Activated T-helper 1 cell treated with anti-CD3 and anti-CD28 coated beads, Interleukin-12 subunit alpha, Interleukin-12 subunit beta, Interleukin-2, Interleukin-4 antibody, amounts not matched to agents 30 ng/mL and 10 ng/mL and 1 ng/mL, durations not matched to agents 14 hours and 24 hours and 36 hours (primary cell): ENCODE measurements at regions not wholly inside any gene's neighbourhood (a gene's known extent, or its start where the extent isn't known, plus 50 kb on each side); places are given as distances from the start of the nearest gene placed in this dataset.

Experiments
- DNase-seq: peaks from one replicate; pipeline ENCODE4 v3.0.0; 2021; ENCODE audit warnings: low spot score
- H3K27ac Mint-ChIP-seq: one replicate; pipeline ENCODE4 v1.8.0; 2021; ENCODE audit warnings: mild to moderate bottlenecking, mixed read lengths
- H3K27me3 Mint-ChIP-seq: one replicate; pipeline ENCODE4 v1.8.0; 2022; ENCODE audit warnings: mild to moderate bottlenecking, moderate library complexity, mixed read lengths; ENCODE audit not compliant: insufficient read depth
- H3K36me3 Mint-ChIP-seq: one replicate; pipeline ENCODE4 v1.8.0; 2021; ENCODE audit warnings: low read depth, mixed read lengths
- H3K4me1 Mint-ChIP-seq: one replicate; pipeline ENCODE4 v1.8.0; 2021; ENCODE audit warnings: low read depth, mixed read lengths
- H3K4me3 Mint-ChIP-seq: one replicate; pipeline ENCODE4 v1.8.0; 2021; ENCODE audit warnings: mild to moderate bottlenecking, moderate library complexity, mixed read lengths
- H3K9me3 Mint-ChIP-seq: one replicate; pipeline ENCODE4 v1.8.0; 2021; ENCODE audit warnings: mixed read lengths
- intact Hi-C: fragments of 100-400 bp; cut with micrococcal nuclease; formaldehyde crosslinking; loops from one replicate; pipeline ENCODE4 v1.15.1; 2024

DNA sequence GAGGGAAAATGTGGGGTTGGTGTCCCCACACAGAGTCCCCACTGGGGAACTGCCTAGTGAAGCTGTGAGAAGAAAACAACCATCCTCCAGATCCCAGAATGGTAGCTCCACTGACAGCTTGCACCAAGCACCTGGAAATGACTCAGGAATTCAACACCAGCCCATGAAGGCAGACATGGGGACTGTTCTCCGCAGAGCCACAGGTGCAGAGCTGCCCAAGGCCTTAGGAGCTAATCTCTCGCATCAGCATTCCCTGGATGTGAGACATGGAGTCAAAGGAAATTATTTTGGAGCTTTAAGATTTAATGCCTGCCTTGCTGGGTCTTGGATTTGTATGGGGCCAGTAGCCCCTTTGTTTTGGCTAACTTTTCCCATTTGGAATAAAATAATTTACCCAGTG, 367.9 kb downstream of the FAM133A start:
- intact Hi-C loops = no loop called here
- DNase-seq = no peak
- Mint-ChIP-seq H3K27me3 (no peaks in the 10 kb centered on the region), H3K9me3 (no peaks in the 10 kb centered on the region), H3K36me3 (no peaks in the 10 kb centered on the region), H3K27ac (no peak overlapping the region), H3K4me1 (no peaks in the 10 kb centered on the region), H3K4me3 (no peak overlapping the region)

DNA sequence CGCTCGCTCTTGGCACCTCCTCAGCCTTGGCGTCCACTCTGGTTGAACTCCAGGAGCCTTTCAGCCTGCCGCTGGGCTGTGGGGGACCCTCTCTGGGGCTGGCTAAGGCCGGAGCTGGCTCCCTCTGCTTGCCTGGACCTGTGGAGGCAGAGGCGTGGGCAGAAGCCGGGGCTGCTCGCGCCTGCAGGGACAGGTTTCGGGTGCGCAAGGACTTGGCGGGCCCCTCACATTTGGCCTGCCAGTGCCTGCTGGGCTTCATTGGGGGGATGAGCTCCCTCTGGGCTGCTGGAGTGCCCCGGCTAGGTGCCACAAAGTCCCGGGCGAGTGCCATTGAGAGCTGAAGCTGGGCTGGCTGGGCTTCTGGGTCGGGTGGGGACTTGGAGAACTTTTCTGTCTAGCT, 371.7 kb downstream of the FAM133A start:
- DNase-seq = no peak
- H3K9me3 Mint-ChIP-seq = no peaks in the 10 kb centered on the region
- H3K4me1 Mint-ChIP-seq = no peaks in the 10 kb centered on the region
- H3K4me3 Mint-ChIP-seq = no peak overlapping the region
- H3K27me3 Mint-ChIP-seq = no peaks in the 10 kb centered on the region
- intact Hi-C loops = no loop called here
- H3K27ac Mint-ChIP-seq = no peak overlapping the region
- no peaks in the 10 kb centered on the region for H3K36me3 Mint-ChIP-seq

DNA sequence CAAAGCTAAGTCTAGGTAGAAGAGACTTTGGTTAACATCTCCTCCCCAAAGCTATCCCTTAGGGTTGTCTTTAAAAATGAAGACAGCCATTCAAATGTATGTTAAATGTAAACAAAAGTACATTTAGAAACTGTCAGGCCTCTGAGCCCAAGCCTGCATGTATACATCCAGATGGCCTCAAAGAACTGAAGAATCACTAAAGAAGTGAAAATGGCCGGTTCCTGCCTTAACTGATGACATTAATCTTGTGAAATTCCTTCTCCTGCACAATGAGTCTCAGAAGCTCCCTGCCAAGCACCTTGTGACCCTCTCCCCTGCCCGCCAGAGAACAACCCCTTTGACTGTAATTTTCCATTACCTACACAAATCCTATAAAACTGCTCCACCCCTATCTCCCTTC, 377.9 kb downstream of the FAM133A start:
- Mint-ChIP-seq H3K36me3 (no peaks in the 10 kb centered on the region), H3K27me3 (no peaks in the 10 kb centered on the region), H3K27ac (no peak overlapping the region), H3K4me3 (no peak overlapping the region), H3K4me1 (no peaks in the 10 kb centered on the region), H3K9me3 (no peaks in the 10 kb centered on the region)
- intact Hi-C loops = loop anchor here (10.0 kb wide), 1 partner anchor 177 kb away; no protein-coding TSS in a partner anchor
- no peak for DNase-seq

DNA sequence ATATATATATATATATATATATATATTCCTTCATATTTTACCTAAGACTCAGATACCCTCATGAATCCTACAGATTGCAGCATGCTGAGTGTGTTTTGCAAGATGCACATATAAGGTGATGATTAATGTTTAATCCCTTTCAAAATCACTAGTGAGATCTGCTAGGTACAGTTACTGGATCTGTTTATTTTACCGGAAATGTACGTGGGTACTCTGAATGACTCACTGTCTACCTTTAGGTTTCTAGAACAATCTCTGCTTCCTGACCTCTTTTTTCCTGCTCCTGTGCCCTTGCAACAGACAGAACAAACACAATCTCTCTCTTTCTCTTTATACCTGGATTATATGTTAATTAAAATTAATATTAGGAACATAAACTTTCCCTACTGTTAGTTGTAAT, 379.6 kb downstream of the FAM133A start:
- intact Hi-C loops = loop anchor here (10.0 kb wide), 1 partner anchor 179 kb away; no protein-coding TSS in a partner anchor
- no peak overlapping the region for H3K27ac Mint-ChIP-seq
- H3K27me3 Mint-ChIP-seq = no peaks in the 10 kb centered on the region
- no peak overlapping the region for H3K4me3 Mint-ChIP-seq
- no peak for DNase-seq
- H3K4me1 Mint-ChIP-seq = no peaks in the 10 kb centered on the region
- H3K36me3 Mint-ChIP-seq = no peaks in the 10 kb centered on the region
- no peaks in the 10 kb centered on the region for H3K9me3 Mint-ChIP-seq

DNA sequence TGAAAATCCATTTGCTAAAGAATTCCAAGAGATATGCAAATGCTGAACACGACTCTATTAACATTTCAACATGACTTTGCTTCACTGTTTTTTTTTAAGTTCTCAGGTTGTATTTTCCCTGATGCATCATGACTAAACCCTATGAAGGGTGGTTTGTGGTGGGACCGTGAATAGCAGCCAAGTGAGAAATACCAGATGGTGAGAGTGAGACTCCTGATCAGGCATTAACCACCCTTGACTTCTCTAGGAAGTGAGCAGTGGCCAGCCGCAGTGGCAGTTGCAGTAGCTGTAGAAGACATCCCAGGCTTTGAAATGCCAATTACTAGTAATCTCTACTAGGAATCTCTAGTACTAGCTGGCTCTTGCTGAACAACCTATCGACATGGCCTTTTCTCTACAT, 383.4 kb downstream of the FAM133A start:
- intact Hi-C loops = loop anchor here (10.0 kb wide), 1 partner anchor 183 kb away; no protein-coding TSS in a partner anchor

DNA sequence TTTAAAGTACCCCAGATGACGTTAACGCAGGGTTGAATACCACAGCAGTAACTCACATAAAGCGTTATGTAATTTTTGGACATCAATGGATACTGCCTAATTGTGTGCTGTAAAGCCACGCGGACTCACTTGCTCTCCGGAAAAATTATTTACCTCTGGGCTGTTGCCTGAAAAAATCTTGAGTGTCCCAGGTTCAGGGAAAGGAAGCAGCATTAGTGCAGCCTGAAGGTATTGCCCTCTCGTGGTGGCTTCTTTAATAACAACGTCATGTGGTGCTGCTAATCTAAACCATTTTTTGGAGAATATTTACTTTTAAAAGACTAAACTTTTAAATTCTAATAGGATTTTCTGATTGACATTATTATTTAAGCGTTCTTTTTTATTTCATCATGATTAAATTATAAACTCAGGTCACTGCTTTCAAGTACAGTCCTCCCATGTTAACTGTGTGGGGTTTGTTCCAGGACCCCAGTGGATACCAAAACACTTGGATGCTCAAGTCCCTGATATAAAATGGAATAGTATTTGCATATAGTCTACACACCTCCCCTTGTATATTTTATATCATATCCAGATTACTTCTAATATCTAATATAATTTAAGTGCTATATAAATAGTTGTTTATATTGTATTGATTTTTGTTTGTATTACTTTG, 384.8 kb downstream of the FAM133A start:
- DNase-seq = no peak
- no peaks in the 10 kb centered on the region for H3K27me3 Mint-ChIP-seq
- H3K9me3 Mint-ChIP-seq = no peaks in the 10 kb centered on the region
- no peaks in the 10 kb centered on the region for H3K36me3 Mint-ChIP-seq
- H3K27ac Mint-ChIP-seq = no peak overlapping the region
- intact Hi-C loops = loop anchor here (10.0 kb wide), 1 partner anchor 184 kb away; no protein-coding TSS in a partner anchor
- H3K4me1 Mint-ChIP-seq = no peaks in the 10 kb centered on the region
- no peak overlapping the region for H3K4me3 Mint-ChIP-seq

More for the DNA sequence above, 383.4 kb downstream of the FAM133A start:
- Mint-ChIP-seq H3K36me3 (no peaks in the 10 kb centered on the region), H3K4me1 (no peaks in the 10 kb centered on the region), H3K4me3 (no peak overlapping the region), H3K9me3 (no peaks in the 10 kb centered on the region), H3K27ac (no peak overlapping the region), H3K27me3 (no peaks in the 10 kb centered on the region)
- no peak for DNase-seq

DNA sequence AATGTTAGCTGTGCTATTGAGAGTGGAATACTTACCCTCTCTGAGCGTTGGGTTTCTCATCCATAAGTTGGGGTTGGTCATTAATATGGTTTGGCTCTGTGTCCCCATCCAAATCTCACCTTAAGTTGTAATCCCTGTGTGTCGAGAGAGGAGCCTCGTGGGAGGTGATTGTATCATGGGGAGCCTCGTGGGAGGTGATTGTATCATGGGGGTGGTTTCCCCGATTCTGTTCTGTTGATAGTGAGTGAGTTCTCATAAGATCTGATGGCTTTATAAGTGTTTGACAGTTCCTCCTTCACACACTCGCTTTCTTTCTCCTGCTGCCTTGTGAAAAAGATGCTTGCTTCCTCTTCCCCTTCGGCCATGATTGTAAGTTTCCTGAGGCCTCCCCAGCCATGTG, 391.1 kb downstream of the FAM133A start:
- Mint-ChIP-seq H3K36me3 (no peaks in the 10 kb centered on the region), H3K27ac (no peak overlapping the region), H3K4me1 (no peaks in the 10 kb centered on the region), H3K9me3 (no peaks in the 10 kb centered on the region), H3K4me3 (no peak overlapping the region), H3K27me3 (no peaks in the 10 kb centered on the region)
- intact Hi-C loops = no loop called here
- DNase-seq = no peak

DNA sequence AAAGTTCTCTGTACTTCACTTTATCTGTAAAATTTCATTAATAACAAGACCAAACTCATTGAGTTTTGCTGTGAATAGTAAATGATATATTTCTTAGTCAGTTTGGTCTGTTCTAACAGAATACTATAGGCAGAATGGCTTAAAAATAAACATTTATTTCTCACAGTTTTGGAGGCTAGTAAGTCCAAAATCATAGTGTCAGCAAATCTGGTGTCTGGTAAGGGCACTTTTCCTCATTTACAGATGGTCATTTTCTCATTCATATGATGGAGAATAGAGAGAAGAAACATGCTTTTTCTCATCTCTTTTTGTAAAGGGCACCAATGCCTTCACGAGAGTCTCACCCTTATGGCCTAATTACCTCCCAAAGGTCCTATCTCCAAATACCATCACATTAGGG, 415.1 kb downstream of the FAM133A start:
- Mint-ChIP-seq H3K4me3 (no peak overlapping the region), H3K27me3 (no peaks in the 10 kb centered on the region), H3K27ac (no peak overlapping the region), H3K4me1 (no peaks in the 10 kb centered on the region), H3K36me3 (no peaks in the 10 kb centered on the region), H3K9me3 (no peaks in the 10 kb centered on the region)
- intact Hi-C loops = no loop called here
- DNase-seq = no peak

DNA sequence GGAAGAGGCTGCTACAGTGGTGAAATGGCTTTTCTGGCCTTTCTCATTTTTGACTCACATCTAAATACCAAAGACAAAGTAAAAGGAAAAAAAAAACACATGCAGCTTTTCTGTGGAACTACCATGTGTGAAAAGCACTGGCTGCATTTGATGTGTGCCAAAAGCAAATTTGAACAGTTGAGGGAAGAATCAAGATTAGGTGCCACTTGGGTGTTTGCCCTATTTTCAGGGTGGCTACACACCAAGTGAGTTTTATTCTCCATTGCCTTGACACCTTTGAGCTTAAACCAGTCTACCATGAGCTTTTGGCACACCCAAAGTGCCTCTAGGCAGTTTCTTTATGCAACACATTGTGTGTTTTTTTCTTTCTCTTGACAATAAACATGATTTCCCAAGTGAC, 423.9 kb downstream of the FAM133A start:
- Mint-ChIP-seq H3K4me3 (no peak overlapping the region), H3K27ac (no peak overlapping the region), H3K4me1 (no peaks in the 10 kb centered on the region), H3K9me3 (no peaks in the 10 kb centered on the region), H3K36me3 (no peaks in the 10 kb centered on the region), H3K27me3 (no peaks in the 10 kb centered on the region)
- DNase-seq = no peak
- intact Hi-C loops = no loop called here

DNA sequence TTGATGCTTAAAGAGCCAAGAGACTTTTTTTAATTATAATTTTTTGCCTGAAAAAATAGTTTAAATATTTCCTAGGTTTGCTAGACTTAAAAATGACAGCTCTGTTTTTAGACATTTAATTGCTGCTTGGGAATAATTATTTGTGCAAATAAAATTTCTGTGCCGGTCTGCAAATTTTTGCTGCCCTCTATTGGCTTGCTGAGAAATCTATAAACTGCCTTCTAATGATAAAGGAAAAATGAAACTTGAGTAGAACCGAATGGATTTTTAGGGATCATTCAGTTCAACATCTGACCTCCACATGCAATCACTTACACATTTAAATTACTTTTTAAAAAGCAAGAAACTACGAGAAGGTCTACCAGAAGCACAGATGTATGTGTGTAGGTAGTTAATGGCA, 434.0 kb downstream of the FAM133A start:
- DNase-seq = no peak
- Mint-ChIP-seq H3K9me3 (no peaks in the 10 kb centered on the region), H3K4me1 (no peaks in the 10 kb centered on the region), H3K4me3 (no peak overlapping the region), H3K36me3 (no peaks in the 10 kb centered on the region), H3K27ac (no peak overlapping the region), H3K27me3 (no peaks in the 10 kb centered on the region)
- intact Hi-C loops = no loop called here

DNA sequence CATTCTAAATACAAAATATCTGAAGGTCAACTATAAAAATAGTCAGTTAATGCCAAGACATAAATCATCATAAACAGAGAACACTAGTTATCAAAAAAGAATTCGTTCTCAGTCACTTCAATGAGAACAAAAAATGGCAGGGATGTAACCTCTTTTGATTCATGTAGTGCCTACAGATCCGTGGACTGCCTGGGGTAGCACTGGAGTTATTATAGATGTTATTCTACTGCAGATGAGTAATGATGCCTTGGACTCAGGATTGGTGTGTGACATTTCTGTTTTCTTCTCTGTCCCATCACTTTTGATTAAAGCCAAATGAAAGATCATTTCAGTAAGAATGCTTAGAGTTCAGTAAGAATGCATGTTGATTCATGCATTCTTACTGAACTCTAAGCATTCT, 440.4 kb downstream of the FAM133A start:
- Mint-ChIP-seq H3K27ac (no peak overlapping the region), H3K9me3 (no peaks in the 10 kb centered on the region), H3K4me1 (no peaks in the 10 kb centered on the region), H3K4me3 (no peak overlapping the region), H3K27me3 (no peaks in the 10 kb centered on the region), H3K36me3 (no peaks in the 10 kb centered on the region)
- DNase-seq = no peak
- intact Hi-C loops = no loop called here

DNA sequence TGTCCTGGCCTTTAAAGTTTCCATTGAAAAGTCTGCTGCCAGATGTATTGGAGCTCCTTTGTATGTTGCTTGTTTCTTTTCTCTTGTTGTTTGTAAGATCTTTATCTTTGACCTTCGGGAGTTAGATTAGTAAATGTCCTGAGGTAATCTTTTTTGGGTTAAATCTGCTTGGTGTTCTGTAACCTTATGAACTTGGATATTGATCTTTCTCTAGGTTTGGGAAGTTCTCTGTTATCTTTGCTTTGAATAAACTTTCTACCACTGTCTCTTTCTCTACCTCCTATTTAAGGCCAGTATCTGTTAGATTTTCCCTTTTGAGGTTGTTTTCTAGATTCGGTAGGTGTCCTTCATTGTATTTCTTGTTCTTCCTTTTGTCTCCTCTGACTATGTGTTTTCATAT, 447.8 kb downstream of the FAM133A start:
- no peak for DNase-seq
- Mint-ChIP-seq H3K4me3 (no peak overlapping the region), H3K27me3 (no peaks in the 10 kb centered on the region), H3K9me3 (no peaks in the 10 kb centered on the region), H3K4me1 (no peaks in the 10 kb centered on the region), H3K36me3 (no peaks in the 10 kb centered on the region), H3K27ac (no peak overlapping the region)
- intact Hi-C loops = no loop called here

DNA sequence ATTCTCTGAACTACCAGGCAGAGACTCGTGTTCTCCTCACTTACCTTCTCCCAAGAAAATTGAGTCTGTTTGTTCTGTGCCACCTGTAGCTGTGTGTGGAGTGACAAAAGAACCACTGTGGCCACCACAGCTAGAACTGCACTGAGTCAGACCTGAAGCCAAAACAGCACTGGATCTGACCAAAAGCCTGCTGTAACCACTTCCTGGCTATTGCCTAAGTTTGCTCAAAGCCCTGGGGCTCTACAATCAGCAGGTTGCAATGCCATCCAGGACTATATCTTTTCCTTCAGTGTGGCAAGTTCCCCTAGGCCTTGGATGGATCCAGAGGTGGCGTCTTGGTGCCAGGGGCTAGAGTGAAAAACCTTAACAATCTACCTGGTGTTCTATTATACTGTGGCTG, 449.1 kb downstream of the FAM133A start:
- Mint-ChIP-seq H3K9me3 (no peaks in the 10 kb centered on the region), H3K36me3 (no peaks in the 10 kb centered on the region), H3K27me3 (no peaks in the 10 kb centered on the region), H3K27ac (no peak overlapping the region), H3K4me1 (no peaks in the 10 kb centered on the region), H3K4me3 (no peak overlapping the region)
- no peak for DNase-seq
- intact Hi-C loops = no loop called here

DNA sequence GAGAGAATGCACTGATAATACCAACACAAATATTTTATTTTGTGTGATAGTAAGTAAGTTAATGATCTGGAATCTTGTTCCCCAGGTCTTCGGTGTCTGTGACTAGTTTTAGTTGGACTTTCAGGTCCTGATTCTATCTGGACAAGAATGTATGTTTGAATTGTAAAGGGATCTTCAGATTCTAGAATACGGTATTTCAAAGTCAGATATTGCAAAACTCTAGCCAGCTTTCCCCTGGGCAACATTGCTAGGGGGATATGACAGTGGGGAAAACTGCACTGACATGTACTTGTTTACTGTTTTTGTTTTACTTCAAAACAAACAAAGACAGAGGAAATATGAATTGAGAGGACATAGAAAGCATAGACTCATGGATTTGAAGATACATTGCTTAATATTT, 489.0 kb downstream of the FAM133A start:
- Mint-ChIP-seq H3K27me3 (no peaks in the 10 kb centered on the region), H3K4me3 (no peak overlapping the region), H3K4me1 (no peaks in the 10 kb centered on the region), H3K36me3 (no peaks in the 10 kb centered on the region), H3K9me3 (no peaks in the 10 kb centered on the region), H3K27ac (no peak overlapping the region)
- intact Hi-C loops = no loop called here
- no peak for DNase-seq
